Limb (tissue), 2 donors: ENCODE measurements at regions not wholly inside any gene's neighbourhood (a gene's known extent, or its start where the extent isn't known, plus 50 kb on each side); places are given as distances from the start of the nearest gene placed in this dataset.
"Not testable (repeated sequence)": the region's sequence is repeated elsewhere in the genome, so short reads cannot be mapped to it uniquely, and the experiment has no call there.

Source experiments
- DNase-seq, 2 donors: peaks; one replicate each; pipeline ENCODE4 v3.0.0-alpha.2; 2016; ENCODE audit errors: extremely low spot score in 2 of 2

GRCh38 chr10:118805146-118805545, 50.4 kb upstream of the CACUL1 start:
- no peak for DNase-seq

GRCh38 chr10:118807512-118808305, 52.9 kb upstream of the CACUL1 start:
- DNase-seq, result no peak

- no peak for DNase-seq
Observed at GRCh38 chr10:118808601-118809356, 54.0 kb upstream of the CACUL1 start.

- DNase-seq, result no peak
Observed at GRCh38 chr10:118809357-118810220, 54.8 kb upstream of the CACUL1 start.

GRCh38 chr10:118810796-118811505, 56.2 kb upstream of the CACUL1 start:
- DNase-seq, result no peak

GRCh38 chr10:118811675-118812392, 57.1 kb upstream of the CACUL1 start:
- no peak for DNase-seq

- DNase-seq, result no peak
Observed at GRCh38 chr10:118812393-118812740, 57.6 kb upstream of the CACUL1 start.

- DNase-seq, result not testable (repeated sequence)
Observed at GRCh38 chr10:118813001-118813400, 58.2 kb upstream of the CACUL1 start.

GRCh38 chr10:118816471-118817168, 61.9 kb upstream of the CACUL1 start:
- no peak for DNase-seq

- no peak for DNase-seq
Observed at GRCh38 chr10:118817328-118818068, 62.7 kb upstream of the CACUL1 start.

- peak in 1 of 2 donors; percentile 47 for DNase-seq
Observed at GRCh38 chr10:118818621-118819221, 64.0 kb upstream of the CACUL1 start.

- no peak for DNase-seq
Observed at GRCh38 chr10:118820326-118821116, 65.8 kb upstream of the CACUL1 start.

GRCh38 chr10:118823256-118823907, 68.6 kb upstream of the CACUL1 start:
- DNase-seq, result no peak

- DNase-seq, result no peak
Observed at GRCh38 chr10:118827053-118827452, 72.3 kb upstream of the CACUL1 start.

GRCh38 chr10:118827466-118828155, 72.8 kb upstream of the CACUL1 start:
- DNase-seq, result no peak

- peak in 1 of 2 donors; percentile 38 for DNase-seq
Observed at GRCh38 chr10:118832241-118832651, 77.5 kb upstream of the CACUL1 start.

GRCh38 chr10:118834370-118834769, 79.6 kb upstream of the CACUL1 start:
- not testable (repeated sequence) for DNase-seq
